ENCODE measurements at regions not wholly inside any gene's neighbourhood (a gene's known extent, or its start where the extent isn't known, plus 50 kb on each side); places are given as distances from the start of the nearest gene placed in this dataset.

DNA sequence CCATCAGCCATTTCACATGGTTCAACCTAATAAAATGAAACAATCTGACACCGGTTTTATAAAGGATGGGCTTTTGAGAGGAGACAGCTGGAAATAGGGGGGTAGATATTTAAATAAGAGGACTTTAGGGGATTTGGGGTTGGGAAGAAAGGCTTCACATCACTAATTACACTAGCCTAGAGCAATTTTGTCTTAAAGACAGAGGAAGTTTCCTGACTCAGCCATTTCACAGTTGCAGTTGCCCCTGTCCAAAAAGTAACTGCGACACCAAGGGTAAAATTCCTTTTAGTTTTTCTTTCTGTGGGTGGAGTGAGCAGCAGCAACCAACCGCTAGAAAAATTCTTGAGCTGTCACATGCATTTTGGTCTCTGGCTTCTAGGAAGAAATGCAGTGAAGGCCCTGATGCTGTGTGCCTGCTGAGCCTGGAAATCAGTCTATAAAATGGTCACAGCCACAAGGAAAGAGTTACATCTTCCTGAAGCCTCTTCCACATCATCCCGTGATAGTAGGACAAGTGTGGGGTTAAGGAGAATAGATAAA is 233.6 kb downstream of the ZNF674 start:
- in situ Hi-C loops (cut with MboI; ENCODE audit: low pct_unique_long_range_greater_than_20kb, low sequenced_read_pairs, unreplicated experiment), result no loop called here
- DNase-seq (ENCODE audit: low spot score), result no peak
- TF ChIP-seq, protein P1, sequence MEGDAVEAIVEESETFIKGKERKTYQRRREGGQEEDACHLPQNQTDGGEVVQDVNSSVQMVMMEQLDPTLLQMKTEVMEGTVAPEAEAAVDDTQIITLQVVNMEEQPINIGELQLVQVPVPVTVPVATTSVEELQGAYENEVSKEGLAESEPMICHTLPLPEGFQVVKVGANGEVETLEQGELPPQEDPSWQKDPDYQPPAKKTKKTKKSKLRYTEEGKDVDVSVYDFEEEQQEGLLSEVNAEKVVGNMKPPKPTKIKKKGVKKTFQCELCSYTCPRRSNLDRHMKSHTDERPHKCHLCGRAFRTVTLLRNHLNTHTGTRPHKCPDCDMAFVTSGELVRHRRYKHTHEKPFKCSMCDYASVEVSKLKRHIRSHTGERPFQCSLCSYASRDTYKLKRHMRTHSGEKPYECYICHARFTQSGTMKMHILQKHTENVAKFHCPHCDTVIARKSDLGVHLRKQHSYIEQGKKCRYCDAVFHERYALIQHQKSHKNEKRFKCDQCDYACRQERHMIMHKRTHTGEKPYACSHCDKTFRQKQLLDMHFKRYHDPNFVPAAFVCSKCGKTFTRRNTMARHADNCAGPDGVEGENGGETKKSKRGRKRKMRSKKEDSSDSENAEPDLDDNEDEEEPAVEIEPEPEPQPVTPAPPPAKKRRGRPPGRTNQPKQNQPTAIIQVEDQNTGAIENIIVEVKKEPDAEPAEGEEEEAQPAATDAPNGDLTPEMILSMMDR (IDR thresholded peaks at IDR 0.05; ENCODE audit: extremely low read depth, insufficient read depth, missing control alignments), result no peak

- no peak for DNase-seq (ENCODE audit: low spot score)
- in situ Hi-C loops (cut with MboI; ENCODE audit: low pct_unique_long_range_greater_than_20kb, low sequenced_read_pairs, unreplicated experiment), result no loop called here
- TF ChIP-seq, protein P1 (IDR thresholded peaks at IDR 0.05; ENCODE audit: extremely low read depth, insufficient read depth, missing control alignments), result no peak
These were observed 234.3 kb downstream of the ZNF674 start for GRCh38 chrX:46310815-46311497.

- in situ Hi-C loops (cut with MboI; ENCODE audit: low pct_unique_long_range_greater_than_20kb, low sequenced_read_pairs, unreplicated experiment), result no loop called here
- no peak for DNase-seq (ENCODE audit: low spot score)
- TF ChIP-seq, protein P1 (IDR thresholded peaks at IDR 0.05; ENCODE audit: extremely low read depth, insufficient read depth, missing control alignments), result no peak
These were observed 237.1 kb downstream of the ZNF674 start for GRCh38 chrX:46308110-46308509.

GRCh38 chrX:46306103-46306502 is 239.1 kb downstream of the ZNF674 start:
- TF ChIP-seq, protein P1 (IDR thresholded peaks at IDR 0.05; ENCODE audit: extremely low read depth, insufficient read depth, missing control alignments), result no peak
- no peak for DNase-seq (ENCODE audit: low spot score)
- in situ Hi-C loops (cut with MboI; ENCODE audit: low pct_unique_long_range_greater_than_20kb, low sequenced_read_pairs, unreplicated experiment), result no loop called here

DNA sequence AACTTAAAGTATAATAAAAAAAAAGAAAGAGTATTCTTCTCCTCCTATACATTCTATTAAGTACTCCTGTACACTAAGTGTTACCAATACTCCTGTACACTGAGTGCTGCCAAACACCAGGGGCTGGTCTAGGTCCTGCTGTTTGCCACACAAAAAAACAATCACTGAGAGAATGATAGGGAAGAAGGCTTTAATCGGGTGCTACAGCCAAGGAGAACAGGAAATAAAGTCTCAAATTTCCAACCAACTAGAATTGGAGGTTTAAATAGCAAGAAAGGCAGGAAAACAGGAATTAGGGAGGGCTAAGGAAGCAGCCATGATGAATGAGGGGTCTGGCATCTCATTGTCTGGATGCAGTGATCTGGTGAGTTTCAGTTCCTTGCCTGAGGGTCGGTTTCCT is 239.8 kb downstream of the ZNF674 start:
- in situ Hi-C loops (cut with MboI; ENCODE audit: low pct_unique_long_range_greater_than_20kb, low sequenced_read_pairs, unreplicated experiment), result no loop called here
- no peak for DNase-seq (ENCODE audit: low spot score)
- TF ChIP-seq, protein P1 (IDR thresholded peaks at IDR 0.05; ENCODE audit: extremely low read depth, insufficient read depth, missing control alignments), result no peak

- no peak for DNase-seq (ENCODE audit: low spot score)
- in situ Hi-C loops (cut with MboI; ENCODE audit: low pct_unique_long_range_greater_than_20kb, low sequenced_read_pairs, unreplicated experiment), result no loop called here
- TF ChIP-seq, protein P1 (IDR thresholded peaks at IDR 0.05; ENCODE audit: extremely low read depth, insufficient read depth, missing control alignments), result no peak
These were observed 243.3 kb downstream of the ZNF674 start for GRCh38 chrX:46301903-46302302.
